Body of pancreas (tissue), 4 donors: ENCODE measurements at regions not wholly inside any gene's neighbourhood (a gene's known extent, or its start where the extent isn't known, plus 50 kb on each side); places are given as distances from the start of the nearest gene placed in this dataset.

Experiments used
- CTCF ChIP-seq, 7 experiments: fragments of 450-650 bp in 4 of 7; fragments of 200-600 bp in 3 of 7; sonication (generic) in 3 of 7; IDR thresholded peaks; one replicate each; pipeline ENCODE4 v1.5.1; 2016 to 2019; ENCODE audit warnings: antibody characterized with exemption in 7 of 7
- POLR2A ChIP-seq, 3 donors: fragments of 450-650 bp; IDR thresholded peaks; one replicate each; pipeline ENCODE4 v1.6.1; 2016; ENCODE audit warnings: antibody characterized with exemption in 3 of 3, mild to moderate bottlenecking in 2 of 3

- no peak for TF ChIP-seq CTCF (IDR thresholded peaks at IDR 0.05)
- TF ChIP-seq POLR2A (IDR thresholded peaks at IDR 0.05) = no peak
Observed at GRCh38 chr3:70471464-70472342, 159.3 kb upstream of the MDFIC2 start.
